HG03575 (cell line): ENCODE measurements at regions not wholly inside any gene's neighbourhood (a gene's known extent, or its start where the extent isn't known, plus 50 kb on each side); places are given as distances from the start of the nearest gene placed in this dataset.
"Not testable (repeated sequence)": the region's sequence is repeated elsewhere in the genome, so short reads cannot be mapped to it uniquely, and the experiment has no call there.

Experiments
- ATAC-seq: cut with Tn5 transposase; IDR thresholded peaks from one replicate; pipeline ENCODE4 v1.9.1; 2021; ENCODE audit not compliant: unreplicated experiment, insufficient number of reproducible peaks, low FRiP score; ENCODE audit errors: extremely low read depth

DNA sequence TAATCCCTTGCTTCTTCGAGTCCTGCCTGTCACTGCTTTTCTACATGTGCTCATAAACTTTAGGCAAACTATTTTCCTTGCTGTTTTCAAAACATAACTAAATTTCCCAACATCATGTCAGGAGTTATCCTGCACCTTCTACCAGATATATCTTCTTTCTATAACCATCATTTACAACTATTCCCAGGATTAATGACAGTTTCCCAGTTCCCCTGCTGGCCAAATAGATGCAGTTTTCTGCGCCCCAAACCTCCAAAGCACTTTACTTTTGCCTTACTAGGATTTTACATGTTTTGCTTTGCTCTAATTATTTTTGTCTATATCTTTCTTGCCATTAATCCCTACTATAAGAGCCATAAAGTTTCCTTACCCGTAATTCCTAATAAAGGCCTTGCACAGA is 122.5 kb downstream of the GLUL start:
- ATAC-seq = no peak

DNA sequence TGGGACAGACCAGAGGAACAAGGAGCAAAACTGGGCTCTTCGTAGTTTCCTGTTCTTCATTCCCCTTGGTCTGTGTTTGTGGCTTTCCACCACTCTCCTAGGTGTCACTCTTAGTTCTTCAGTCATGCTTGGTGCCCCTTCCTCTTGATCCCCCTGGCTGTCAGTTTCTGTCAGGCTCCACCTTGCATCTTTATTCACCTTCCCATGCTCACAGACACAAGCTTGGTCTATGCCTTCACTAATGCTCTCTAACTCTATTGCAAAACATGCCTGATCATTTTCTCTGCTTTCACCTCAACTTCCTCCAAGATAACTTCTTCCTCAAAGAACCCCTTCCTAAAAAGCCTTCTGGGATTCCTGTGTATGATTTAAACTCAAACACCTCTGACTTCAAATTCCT is 122.9 kb downstream of the GLUL start:
- ATAC-seq = no peak

DNA sequence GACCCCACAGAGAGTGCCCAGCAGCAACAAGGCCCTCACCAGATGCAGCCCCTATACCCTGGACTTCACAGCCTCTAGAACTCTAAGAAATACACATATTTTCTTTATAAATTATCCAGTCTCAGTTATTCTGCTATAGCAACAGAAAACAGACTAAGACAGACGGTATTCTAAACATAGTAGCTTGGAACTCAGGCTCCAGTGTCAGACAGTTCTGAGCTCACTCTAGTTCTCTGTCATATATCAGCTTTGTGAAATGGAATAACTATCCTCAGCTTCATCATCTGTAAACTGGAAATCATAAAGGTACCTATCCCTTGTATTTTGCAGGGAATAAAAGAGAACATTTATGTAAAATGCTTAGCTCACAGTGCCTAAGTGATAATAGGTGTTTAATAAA is 127.4 kb downstream of the GLUL start:
- no peak for ATAC-seq

DNA sequence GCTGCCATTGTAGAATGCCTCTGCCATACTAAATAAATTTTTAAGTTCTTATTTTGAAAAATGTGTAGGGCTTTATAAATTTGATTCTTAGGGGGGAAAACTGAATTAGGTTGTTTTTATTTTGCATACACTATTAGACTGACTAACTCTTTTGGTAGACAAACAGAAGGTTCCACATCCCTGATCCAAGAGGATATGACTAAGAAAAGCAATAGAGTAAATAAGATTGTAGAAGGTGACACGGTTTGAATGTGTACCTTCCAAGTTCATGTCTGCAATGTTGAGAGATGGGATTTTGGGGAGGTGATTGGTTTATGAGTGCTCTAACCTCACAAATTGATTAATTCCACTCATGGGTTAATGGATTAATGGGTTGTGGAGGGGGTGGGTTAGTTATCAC is 127.9 kb downstream of the GLUL start:
- ATAC-seq = no peak

DNA sequence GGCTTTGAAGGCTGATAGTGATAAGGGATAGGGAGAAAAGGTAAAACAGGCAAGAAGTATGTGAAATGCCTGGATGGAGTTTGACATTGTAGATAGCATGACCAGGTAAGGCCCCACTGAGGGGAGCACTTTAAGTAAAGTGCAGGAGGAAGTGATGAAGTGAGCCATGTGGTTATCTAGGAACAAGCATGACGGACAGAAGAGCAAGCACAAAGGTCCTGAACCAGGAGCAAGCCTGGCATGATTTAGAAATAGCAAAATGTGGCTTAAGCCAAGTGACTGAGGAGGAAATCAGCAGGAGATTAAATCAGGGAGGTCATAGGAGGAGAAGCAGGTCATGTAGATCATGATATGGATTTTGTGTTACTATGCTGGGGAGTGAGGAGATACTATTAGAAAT is 129.2 kb downstream of the GLUL start:
- no peak for ATAC-seq

DNA sequence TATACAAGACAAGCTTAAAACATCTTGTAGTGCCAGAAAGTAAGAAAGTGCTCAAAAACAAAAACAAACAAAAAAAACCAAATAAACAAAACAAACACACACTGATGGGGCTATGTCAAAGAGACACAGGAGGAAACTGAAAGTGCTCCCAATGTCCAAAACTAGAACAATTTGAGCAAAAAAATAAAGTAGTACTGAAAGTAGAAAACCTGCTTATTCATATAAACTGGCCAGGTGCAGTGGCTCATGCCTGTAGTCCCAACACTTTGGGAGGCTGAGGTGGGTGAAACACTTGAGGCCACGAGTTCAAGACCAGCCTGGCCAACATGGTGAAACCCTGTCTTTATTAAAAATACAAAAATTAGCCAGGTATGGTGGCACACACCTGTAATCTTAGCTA is 129.9 kb downstream of the GLUL start:
- ATAC-seq = no peak

DNA sequence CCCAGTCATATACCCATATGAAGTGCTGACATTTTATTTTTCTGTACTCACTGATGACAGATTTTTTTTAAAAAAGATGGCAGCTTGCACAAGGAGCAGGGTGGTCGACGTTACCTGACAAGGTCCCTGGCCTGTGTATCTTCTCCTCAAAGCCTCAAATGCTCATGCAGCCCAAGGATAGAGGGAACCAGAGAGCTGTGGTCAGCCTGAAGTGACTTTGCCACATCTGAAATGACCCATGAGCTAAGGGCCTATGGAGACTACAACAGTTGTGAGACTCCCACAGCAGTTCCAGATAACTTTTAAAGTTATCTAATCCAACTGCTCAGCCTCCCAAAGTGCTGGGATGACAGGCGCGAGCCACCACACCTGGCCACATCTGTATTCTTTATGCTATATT is 131.1 kb downstream of the GLUL start:
- ATAC-seq = no peak

DNA sequence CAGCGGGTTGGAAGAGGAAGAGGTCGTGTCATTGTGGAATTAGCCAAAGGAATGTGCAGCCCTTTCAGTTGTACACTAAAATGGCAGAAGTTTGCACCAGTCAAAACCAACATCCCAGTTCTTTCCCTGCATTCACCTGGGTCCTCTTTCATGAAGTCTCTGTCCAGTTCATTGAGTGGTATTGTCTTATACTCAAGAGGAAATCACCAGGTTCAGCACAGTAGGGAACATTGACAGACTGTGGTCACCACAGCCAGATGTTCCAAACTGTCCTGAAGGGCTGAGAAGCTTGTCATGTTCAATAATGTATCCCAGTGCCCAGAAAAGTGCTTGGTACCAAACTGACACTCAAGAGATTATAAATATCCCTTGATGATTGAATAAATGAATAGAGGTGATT is 131.6 kb downstream of the GLUL start:
- no peak for ATAC-seq

DNA sequence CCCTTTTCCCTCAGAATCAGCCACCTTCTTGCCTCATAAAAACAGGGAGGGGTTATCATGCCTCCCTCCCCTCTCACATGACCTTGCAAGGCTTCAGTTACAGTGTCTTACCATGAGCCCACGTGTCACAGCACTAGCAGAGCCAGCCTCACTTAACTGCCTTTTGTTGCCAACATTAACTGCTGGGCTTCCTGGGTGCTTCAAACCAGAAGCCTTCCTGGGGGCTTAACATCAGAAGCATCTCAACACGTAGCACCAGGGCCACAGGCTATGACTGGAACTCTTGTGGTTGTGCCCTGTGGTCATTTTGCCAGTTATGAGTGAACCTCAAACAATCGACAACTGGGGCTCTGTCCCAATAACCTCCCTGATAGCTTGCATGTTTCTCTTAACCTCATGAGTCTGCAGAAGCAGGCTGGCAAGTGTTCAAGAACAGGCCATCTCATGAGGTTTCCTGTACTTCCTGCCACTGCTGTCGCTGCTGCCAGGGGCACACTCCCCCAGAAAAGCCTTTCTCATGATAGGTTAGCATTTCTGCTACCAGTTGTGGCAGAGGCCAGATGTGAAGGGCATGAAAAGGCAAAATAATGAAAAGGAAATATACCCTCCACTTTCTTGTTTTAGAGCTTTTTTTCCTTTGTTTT is 132.2 kb downstream of the GLUL start:
- ATAC-seq = no peak

DNA sequence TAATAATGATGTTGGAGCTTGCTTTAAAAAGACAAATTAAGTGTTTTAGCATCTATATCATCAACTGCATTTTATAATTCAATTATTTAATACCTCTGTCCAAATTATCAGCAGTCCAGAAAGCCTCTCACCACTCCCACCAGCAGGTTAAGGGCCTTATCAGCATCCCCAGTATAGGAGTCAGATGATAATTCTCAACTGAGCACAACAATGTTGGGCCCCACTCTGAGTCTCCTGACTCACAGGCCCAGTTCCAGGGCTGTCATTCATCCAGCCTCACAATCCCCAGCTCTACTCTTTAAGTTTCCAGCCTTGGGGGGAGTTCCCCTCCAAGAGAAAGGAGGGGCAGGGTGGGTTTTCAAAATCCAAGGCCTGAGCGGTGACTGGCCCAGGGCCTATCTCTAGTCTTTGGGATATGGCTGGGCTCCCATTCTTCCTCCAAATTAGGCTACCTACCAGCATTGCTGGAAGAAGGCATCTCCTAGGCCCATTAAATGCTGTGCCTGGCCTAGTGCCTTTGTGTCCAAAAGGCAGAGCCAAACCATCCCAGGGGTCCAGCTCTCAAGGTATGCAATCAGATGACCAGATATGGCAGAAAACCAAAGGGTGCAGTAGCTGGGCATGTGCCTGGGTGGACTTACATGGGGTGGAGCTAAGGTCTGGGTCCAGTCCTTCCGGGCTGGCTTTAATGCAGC is 134.1 kb downstream of the GLUL start:
- ATAC-seq = no peak

DNA sequence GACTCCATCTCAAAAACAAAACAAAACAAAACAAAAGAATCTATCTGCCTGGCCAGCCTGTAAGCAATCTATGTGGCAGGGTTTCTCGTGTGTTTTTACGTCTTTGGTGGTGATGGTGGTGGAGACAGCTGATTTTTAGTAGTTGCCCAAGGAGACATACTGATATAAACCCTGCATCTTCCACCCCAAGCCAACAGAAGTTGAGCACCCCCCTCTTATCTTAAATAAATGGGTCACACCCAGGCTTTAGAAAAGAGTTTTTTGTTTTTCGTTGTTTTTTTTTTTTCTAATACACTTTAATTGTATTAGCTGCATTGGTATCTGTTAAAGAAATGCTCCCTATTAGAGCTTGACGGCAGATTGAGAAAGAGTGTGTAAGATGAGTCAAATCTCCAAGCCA is 134.7 kb downstream of the GLUL start:
- no peak for ATAC-seq

DNA sequence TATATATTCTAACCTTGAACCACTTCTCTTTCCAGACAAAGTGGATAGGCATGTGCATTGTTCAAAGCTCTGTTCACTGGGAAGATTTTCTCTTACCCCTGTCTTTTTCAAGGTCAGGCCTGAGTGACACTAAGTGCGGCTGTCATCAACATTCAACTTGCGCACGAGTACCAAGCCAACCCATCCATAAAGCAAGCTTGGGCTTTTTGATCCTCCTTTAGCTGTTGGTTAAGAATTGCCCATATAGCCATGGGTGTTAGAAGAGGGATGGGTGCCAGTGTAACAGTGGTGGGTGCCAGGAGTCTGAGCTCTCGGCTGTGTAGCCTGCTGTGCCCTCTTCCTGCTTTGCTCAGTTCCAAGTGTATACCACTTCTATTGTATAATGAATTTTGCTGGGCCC is 136.1 kb downstream of the GLUL start:
- ATAC-seq = no peak

DNA sequence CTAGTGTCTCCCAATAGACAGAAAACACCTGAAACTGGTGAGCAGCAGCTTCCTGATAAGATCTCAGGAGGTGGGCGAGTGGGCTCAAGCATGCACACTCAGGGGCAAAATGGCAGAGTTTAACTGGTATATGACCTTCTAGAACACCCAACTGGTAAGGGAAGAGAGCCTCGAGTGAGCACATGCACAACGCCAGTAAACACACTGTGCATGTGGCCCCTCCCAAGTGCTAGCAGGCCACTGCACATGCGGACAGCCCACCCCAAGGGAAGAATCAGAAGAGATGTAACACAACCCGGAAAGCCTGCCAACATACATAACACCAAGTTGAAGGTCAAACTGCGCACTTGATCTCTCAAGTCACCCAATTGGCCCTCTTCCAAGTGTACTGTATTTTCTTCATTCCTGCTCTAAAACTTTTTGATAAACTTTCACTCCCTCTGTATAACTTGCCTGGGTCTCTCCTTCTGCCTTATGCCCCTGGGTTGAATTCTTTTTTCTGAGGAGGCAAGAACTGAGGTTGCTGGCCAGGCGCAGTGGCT is 138.2 kb downstream of the GLUL start:
- ATAC-seq = no peak

DNA sequence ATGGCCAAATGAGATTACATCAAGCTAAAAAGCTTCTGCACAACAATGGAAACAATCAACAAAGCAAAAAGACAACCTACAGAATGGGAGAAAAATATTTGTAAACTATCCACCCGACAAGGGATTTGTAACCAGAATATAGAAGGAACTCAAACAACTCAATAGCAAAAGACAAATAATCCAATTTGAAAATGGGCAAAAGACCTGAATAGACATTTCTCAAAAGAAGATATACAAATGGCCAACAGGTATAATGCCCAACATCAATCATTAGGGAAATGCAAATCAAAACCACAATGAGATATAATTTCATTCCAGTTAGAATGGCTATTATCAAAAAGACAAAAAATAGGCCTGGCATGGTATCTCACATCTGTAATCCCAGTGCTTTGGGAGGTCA is 140.0 kb downstream of the GLUL start:
- ATAC-seq = no peak

DNA sequence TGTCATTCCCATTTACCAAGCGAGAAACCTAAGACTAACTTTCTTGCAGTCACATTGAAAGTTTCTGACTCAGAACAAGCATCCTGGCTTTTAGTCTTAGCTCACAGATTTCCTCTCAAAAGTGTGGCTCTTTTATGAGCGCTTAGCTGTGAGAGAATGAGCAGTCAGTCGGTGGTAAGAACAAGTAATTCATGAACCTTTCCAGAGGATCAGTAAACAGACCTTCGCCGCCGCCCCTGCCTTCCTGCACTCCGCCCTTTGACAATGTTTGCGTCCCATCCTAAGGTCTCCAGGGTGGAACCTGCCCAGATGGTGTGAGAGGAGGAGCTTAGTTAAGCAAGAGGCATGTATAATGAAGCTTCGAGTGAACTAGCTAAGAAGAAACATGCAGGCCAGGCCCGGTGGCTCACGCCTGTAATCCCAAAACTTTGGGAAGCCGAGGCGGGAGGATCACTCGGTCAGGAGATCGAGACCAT is 142.4 kb downstream of the GLUL start:
- peak; percentile 50 for ATAC-seq

DNA sequence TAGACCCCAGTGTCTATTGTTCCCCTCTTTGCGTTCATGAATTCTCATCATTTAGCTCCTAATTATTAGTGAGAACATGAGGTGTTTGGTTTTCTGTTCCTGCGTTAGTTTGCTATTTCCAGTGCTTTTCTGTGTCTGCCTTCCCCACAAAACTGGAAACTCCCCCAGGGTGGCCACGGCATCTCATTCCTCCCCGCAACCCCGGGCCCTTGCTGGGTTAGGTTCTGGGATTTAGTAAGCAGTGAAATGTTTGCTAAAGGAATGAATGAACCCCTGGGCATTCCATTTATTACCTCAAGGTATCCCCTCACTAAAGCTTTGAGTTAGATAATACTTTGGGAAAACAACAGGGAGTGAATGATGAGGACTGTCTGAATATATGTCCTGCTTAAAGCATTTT is 142.9 kb downstream of the GLUL start:
- no peak for ATAC-seq

DNA sequence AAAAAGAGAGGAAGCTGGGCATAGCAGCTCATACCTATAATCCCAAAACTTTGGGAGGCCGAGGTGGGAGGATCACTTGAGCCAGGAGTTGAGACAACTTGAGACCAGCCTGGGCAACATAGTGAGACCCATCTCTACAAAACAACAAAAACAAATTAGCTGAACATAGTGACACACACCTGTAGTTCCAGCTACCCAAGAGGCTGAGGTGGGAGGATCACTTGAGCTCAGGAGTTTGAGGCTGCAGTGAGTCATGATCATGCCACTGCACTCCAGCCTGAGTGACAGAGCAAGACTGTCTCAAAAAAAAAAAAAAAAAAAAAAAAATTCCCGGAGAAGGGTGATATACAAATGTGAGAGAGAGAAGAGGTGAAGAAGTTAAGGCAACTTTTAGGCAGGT is 143.8 kb downstream of the GLUL start:
- not testable (repeated sequence) for ATAC-seq

DNA sequence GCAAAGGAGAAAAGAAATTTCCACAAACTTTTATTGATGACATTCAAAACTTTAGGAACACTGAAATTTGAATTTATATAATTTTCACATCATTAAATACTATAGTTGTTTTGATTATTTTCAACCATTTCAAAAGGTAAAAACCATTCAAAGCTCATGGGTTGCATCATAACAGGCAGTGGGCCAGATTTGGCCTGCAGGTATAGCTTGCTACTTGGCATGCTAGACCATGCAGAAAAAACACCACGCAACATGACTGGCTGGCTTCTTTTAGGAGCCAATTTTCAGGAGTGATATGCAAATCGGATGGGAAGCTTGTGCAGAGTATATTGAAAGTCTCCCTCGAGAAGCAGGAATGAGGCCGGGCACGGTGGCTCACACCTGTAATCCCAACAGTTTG is 144.8 kb downstream of the GLUL start:
- no peak for ATAC-seq

DNA sequence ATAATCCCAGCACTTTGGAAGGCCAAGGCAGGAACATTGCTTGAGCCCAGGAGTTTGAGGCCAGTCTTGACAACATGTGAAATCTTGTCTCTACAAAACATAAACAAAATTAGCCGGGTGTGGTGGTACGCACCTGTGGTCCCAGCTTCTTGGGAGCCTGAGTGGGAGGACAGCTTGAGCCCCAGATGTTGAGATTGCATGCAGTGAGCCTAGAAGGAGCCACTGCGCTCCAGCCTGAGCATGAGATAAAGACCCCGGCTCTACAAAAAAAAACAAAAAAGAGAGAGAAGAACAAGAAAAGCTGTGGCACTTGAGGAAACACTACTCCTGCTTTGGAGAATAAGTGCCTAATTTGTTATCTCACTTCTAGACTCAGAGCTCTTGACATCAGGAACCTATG is 146.6 kb downstream of the GLUL start:
- no peak for ATAC-seq

DNA sequence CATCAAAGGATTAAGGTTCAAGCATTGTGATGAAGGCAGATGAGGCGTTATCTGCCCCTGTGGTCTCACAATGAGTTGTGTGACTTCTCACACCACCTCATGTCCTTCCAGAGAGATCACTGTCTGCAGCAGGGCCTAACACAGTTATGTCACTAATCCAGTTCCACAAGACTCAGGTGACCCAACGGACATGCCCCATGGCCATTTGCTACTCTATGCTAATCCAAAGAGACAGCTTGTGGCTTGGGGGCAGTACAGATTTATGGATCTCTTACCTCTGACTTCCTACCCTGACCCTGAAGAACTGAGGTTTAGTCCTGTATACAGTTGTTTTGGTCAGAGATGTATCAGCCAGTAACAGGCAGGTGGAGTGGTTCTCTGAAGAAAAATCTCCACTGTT is 147.1 kb downstream of the GLUL start:
- ATAC-seq = no peak

DNA sequence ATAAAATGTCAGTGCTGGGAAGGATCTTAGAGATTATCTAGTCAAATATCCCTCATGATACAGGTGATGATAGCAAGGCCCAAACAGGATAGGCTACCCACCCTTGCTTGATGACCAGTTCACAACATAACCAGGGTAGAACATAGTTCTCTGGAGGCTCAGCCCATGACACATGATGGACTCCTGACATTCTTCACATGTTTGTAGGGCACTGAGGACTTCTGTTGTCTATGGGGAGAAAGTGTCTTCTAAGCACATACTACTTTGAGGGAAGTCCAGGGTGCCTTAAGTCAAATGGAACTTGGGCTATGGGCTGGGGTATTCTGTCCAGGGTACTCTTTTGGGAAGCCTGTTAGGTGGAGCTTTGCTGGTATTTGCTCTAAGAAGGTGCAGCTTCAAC is 148.9 kb downstream of the GLUL start:
- no peak for ATAC-seq
